ENCODE measurements at regions not wholly inside any gene's neighbourhood (a gene's known extent, or its start where the extent isn't known, plus 50 kb on each side); places are given as distances from the start of the nearest gene placed in this dataset.
"Not testable (repeated sequence)": the region's sequence is repeated elsewhere in the genome, so short reads cannot be mapped to it uniquely, and the experiment has no call there.

DNA sequence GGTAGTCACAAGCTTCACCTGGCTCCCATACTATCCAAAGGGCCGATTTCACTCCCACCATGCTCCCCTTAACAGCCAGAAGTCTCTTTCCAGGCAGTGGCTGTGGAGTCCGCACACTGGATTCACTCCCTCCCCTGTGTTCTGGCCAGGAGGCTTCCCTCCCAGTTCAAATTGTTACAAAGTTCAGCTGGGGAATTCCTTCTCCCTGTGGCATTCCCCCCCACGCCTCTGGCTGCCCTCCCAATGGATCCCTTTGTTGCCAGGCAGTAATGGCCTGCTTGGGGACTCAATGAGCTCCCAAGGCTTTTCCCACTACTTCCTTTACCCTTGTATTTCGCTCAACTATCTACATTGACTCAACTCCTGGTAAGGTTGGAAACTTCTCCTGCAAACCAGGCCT lies 1921.4 kb upstream of the PCDH20 start:
- no peak for DNase-seq

DNA sequence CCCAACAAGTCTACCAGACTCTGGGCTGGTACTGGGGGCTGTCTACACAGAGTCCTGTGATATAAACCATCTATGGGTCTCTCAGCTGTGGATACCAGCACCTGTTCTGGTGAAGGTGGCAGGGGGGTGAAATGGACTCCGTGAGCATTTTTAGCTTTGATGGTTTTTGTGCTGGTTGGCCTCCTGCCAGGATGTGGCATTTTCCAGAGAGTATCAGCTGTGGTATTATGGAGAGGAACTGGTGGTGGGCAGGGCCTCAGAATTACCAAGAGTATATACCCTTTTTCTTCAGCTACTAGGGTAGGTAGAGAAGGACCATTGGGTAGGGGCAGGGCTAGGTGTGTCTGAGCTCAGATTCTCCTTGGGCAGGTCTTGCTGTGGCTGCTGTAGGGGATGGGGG lies 1920.9 kb upstream of the PCDH20 start:
- DNase-seq = no peak

DNA sequence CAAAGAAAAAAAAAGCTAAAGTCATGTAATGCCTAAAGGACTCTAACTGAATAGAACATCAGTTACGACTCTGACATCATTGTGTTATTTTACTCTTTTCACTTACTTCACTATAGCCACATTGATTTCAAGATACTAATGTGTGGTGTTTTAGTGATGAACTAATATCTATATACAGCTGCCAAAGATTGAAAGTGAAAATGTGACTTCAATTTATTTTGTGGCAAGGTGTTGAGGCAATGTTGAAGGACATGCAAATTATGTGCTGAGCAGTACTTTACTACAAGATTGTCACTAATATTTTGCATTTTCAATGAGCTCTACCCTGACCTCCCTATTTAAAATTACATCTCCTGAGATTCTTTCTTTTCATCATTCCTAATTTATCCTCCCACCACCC lies 1911.9 kb upstream of the PCDH20 start:
- no peak for DNase-seq

DNA sequence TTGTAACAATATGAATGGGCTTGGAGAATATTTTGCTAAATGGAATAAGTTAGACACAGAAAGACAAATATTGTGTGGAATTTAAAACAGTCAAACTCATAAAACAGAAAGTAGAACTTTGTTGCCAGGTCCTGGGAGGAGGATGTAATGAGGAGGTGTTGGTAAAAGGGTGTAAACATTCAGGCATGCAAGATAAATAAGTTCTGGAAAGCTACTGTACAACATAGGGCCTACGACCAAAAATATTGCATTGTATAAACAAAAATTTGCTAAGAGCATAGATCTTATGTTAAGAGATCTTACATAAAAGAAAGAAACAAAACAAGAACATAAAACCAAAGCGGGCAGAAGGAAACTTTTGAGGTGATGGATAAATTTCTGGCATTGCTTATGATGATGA lies 1907.8 kb upstream of the PCDH20 start:
- no peak for DNase-seq

DNA sequence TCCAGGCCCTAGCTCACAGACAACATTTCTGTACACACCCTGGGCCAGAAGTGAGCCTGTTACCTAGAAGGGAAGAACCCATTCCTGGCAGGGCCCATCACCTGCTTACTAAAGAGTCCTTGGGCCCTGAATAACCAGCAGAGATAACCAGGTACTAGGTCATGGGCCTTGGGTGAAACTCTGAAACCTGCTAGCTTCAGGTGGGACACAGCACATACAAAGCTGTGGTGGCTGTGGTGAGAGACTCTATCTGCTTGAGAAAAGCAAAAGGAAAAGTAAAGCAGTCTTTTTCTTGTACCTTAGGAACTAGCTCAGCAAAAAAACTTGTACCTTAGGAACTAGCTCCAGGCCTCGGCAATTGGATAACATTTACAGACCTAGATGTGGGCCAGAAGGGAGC lies 1895.9 kb upstream of the PCDH20 start:
- DNase-seq = no peak

DNA sequence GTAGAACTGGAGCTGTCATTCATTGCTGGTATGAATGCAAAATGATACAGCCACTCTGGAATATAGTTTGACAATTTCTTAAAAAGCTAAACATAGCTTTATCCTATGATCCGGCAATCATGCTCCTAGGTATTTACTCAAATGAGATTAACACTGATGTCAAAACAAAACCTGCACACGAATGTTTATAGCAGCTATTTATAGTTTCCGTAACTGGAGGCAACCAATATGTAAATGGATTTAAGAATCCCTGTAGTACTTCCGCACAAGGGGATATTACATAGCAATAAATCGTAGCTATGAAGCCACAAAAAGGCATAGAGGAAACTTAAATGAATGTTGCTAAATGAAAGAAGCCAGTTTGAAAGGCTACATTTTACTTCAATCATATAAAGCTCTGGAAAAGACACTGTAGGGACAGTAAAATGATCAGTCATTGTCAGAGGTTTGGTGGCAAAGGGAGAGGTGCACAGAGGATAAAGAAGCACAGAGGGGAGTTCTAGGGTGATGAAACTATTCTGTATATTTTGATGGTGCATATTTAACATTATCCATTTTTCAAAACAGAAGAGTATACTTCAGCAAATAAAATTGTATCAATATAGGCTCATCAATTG lies 1893.0 kb upstream of the PCDH20 start:
- no peak for DNase-seq

DNA sequence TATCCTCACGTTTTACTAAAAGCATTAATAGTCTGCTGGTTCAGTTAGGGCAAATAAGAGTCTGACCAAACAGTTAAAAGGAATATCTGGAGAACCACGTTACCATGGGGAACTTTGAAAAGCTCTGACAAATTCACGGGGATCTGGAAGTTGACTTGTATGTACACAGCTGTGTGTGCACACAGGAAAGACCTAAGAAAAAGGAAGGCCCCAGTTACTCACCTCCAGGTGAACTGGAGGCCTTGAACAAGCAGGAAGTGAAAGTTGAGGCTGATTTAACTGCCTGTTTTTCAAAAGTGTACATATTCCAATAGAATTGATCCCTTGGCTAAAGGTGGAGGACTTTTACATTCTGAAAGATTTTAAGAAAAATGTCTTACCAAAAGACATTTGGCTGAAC lies 1891.6 kb upstream of the PCDH20 start:
- DNase-seq = no peak

DNA sequence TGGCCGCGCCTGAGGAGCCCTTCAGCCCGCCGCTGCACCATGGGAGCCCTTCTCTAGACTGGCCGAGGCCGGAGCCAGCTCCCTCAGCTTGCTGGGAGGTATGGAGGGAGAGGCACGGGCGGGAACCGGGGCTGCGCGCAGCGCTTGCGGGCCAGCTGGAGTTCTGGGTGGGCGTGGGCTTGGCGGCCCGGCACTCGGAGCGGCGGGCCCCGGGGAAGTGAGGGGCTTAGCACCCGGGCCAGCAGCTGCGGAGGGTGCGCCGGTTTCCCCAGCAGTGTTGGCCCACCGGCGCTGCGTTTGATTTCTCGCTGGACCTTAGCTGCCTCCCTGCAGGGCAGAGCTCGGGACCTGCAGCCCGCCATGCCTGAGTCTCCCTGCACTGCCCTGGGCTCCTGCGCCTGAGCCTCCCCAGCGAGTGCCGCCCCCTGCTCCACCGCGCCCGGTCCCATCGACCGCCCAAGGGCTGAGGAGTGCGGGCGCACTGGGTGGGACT lies 1890.0 kb upstream of the PCDH20 start:
- no peak for DNase-seq

DNA sequence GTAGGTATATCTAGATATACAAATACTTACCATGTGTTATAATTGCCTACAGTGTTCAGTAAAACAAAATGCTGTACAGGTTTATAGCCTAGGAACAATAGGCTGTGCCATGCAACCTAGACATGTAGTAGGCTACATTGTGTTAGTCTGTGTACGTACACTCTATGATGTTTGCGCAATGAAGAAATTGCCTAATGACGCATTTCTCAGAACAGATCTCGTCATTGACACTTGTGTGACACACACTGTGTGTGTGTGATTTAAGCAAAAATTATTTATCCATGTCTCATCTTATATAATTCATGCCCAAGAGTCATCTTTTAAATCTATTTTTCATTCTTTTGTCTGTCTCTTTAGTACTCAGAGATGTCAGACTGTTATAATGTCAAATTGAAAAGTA lies 1888.8 kb upstream of the PCDH20 start:
- no peak for DNase-seq

DNA sequence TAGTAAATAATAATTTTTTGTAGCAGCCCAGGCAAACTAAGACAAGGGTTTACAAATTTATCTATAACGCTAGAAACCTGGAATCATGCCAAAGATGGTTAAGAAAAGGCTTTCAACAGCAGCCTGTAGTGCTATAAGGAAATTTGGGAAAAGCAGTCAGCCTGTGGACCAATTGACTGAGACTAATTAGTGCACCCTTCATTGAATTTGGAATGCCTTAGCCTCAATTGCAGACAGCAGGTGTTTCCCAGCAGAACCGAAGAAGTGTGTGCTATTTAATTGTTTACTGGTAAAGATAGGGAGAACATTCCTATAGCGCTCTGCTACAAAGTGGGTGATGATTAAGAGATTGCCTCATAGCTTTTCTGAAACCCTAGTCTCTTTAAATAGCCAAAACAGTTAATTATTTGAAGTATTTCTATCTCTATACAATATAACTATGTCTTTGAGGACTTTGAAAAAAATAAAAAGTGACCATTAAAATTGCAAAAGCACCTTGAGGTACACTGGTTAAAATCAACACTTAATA lies 1884.3 kb upstream of the PCDH20 start:
- no peak for DNase-seq

DNA sequence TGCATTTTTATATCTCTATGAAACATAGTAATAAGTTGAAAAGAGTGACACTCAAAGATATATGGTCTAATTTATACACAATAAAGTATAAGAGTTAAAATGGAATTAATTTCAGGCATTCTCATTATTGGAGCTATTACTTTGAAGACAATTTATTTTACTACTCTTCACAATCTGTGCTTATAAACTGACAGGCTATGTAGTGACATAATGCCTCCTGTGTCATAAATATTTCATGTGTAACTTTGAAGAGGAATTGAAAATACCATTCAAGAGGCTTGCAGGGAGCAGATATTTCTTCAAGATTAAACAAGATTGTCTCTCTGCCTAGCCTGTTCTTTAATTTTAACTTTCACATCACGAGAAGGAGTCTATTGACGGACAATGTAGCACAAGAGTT lies 1881.5 kb upstream of the PCDH20 start:
- DNase-seq = no peak

DNA sequence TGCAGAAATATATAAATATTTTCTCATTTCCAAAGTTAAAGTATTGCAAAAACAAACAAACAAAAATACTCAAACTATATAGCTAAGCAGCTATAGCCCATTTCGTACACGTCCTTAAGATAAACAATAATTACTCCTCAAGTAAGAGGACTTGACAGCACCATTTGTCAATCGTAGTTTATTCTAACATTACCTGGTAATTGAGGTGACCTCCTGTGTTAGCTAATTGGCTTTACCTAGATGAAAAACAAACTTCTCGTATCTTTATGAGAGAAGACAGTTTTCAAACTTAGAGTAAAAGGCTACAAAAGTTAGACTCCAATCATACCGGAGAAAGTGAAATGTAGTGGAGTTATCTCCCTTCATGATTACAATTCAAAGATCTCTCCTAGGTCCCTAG lies 1876.1 kb upstream of the PCDH20 start:
- DNase-seq = no peak

DNA sequence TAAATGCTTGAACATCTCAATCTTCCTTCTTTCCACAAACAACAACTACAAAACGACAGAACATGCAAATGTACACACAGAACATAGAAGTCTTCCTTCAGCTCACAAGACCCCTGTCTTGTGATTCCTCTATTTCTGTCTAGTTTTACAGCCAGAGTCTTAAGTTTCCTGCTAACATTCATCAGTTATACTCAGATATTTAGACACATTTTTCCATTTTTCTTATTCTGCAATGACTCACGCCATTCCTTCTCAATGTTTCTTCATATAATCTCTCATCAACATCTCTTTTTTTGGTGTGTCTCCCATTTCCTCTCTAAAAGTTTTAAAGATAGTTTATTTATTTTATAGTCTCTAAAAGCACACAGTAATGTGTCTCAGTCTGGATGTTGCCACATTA lies 1872.9 kb upstream of the PCDH20 start:
- DNase-seq = no peak

DNA sequence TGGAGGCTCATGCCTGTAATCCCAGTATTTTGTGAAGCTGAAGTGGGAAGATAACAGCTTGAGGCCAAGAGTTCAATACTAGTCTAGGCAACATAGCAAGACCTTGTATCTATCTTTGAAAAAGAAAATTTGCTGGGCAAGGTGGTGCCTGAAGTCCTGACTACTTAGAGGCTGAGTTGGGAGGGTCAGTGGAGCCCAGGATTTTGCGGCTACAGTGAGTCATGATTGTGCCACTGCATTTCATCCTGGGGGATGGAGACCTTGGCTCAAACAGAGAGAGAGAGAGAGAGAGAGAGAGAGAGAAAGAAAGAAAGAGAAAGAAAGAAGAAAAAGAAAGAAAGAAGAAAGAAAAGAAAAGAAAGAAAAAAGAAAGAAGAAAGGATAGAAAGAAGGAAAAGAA lies 1872.3 kb upstream of the PCDH20 start:
- no peak for DNase-seq

DNA sequence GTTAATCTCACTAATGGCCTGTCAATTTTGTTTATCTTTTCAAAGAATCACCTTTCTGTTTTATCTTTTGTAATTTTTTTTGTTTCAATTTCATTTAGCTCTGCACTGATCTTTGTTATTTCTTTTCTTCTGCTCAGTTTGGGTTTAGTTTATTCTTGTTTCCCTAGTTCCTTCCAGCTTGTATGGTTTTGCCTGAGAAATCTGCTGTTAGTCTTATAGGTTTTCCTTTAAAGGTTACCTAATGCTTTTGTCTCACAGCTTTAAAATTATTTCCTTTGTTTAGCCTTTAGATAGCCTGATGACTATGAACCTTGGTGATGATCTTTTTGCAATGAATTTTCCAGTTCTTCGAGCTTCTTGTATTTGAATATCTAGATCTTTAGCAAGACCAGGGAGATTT lies 1869.8 kb upstream of the PCDH20 start:
- DNase-seq = no peak

DNA sequence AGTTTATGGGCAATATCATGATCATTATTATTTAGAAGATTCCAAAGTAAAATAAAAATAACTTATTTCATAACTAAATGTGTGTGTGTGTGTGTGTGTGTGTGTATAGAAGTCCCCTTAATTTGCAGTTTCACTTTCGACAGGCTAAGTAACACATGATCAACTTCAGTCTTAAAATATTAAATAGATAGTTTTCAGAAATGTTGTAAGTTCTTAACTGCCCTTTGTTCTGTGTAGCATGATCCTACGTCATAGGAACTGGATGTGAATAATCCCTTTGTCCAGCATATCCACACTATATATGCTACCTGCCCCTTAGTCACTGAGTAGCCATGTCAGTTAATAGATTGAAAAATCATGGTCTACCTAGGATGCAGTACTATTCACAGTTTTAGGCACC lies 1863.5 kb upstream of the PCDH20 start:
- no peak for DNase-seq

DNA sequence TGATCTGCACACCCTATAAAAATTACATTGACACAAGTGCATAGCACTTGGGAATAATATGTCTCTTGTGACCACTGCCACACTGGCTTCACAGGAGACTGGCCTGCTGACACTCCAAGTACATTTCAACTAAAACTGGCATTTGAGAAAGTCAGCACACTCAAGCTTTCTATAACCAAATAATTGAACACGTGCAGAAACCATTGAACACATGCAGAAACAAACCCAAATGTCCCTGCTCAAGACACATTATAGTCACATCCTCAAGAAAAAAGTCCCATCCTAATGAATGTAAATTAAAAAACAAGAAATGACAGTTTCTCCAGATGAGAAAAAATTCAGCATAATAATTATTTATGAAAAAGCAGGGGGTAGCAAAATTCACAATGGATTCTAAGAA lies 1859.1 kb upstream of the PCDH20 start:
- no peak for DNase-seq

DNA sequence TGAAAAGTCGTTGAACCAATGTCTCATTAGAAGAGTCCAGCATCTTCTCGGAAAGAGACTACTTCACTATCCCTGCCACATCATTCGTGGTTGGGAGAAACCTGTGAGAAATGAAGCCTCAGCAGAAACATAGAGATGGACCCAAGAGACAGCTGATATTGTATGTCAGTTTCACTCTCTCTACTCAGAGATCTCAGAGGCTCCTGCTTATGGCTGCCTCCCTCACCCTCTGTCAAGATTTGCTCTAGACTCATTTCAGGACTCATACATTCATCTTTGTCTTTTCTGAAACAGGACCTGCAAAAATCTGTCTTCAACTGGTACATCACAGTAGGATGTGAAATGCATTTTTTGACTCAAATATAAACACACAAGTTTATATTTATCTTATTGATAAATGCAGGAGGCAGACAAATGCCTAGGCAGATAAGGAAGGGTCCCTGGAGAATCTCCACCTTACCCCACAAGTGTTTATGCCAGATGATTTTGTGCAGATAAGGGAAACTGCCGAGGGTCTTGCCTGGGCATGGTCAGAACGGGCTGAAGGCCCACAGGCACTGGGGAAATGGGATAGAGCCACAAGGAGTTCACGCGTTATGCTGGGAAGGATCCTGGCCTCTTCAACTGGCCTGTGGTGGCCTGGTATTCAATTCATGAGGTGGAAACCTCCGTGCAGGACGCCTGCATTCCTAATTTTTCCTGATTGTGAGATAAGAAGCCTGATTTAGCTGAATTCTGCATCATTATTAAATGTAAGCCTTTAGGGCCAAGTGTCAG lies 1834.0 kb upstream of the PCDH20 start:
- DNase-seq = no peak

DNA sequence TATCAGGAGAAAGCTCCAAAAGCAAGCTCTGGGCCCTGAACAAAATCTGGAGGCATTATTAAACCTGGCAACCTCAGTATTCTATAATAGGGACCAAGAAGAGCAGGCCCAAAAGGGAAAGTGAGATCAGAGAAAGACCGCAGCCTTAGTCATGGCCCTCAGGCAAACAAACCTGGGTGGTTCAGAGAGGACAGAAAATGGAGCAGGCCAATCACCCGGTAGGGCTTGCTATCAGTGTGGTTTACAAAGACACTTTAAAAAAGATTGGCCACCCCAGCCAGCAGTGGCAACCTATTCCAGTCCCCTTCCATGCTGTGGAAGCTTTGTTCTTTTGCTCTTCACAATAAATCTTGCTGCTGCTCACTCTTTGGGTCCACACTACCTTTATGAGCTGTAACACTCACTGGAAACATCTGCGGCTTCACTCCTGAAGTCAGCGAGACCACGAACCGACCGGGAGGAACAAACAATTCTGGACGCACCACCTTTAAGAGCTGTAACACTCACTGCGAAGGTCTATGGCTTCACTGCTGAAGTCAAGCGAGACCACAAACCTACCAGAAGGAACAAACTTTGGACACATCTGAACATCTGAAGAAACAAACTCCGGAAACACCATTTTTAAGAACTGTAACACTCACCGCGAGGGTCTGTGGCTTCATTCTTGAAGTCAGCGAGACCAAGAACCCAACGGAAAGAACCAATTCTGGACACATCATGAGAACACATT lies 1821.2 kb upstream of the PCDH20 start:
- not testable (repeated sequence) for DNase-seq

DNA sequence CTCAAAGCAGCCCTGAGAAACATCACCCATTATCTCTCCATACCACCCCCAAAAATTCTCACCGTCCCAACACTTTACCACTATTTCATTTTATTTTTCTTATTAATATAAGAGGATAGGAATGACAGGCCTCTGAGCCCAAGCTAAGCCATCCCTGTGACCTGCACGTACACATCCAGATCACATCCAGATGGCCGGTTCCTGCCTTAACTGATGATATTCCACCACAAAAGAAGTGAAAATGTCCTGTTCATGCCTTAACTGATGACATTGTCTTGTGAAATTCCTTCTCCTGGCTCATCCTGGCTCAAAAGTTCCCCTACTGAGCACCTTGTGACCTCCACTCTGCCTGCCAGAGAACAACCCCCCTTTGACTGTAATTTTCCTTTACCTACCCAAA lies 1802.9 kb upstream of the PCDH20 start:
- DNase-seq = not testable (repeated sequence)

DNA sequence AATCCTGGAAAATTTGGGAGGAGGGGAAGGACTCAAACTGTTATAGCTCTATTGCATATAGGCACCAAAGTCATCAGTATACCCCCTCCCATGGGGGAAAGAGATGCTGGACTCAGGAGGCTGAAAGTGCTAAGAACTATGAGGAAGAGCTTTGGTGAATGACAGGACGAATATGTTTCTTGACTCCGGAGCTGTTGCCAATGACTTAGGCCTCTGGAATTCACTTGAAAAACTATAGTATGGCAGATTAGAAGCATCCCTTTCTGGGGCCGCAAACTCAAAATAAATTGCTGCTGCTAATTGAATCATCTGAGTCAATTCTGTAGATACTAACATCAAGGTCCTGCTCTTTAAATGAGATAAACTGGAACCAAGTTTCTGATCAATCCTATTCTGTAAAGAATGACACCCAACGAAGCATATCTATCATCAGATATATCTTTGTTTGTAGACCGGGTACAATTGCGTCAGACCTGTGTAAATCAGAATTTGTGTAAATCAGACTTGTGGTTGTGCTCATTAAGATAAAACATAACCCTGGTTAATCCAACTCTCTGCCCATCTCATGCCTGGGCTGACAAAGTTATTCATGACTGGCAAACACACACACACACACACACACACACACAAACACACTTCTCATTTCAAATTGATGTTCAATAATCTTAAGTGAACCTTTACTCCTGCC lies 1793.8 kb upstream of the PCDH20 start:
- no peak for DNase-seq

DNA sequence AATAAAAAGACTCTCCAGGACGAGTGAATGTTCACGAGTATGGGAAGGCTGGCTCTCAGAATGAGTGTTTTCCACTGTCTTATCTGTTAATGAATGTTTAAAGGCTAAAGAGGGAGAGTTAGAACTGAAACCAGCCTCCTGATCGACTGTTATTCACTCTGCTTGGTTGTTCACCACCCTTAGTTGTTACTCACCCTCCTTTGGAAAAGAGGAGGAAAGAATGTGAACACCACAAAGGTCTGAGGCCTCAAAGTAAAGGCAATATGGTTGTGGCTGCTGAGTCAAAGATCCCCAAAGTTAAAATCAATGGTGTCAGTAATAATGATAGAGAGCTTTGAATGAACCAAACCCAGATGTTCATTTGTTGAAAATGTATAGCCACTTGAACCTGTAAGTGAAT lies 1793.2 kb upstream of the PCDH20 start:
- no peak for DNase-seq

DNA sequence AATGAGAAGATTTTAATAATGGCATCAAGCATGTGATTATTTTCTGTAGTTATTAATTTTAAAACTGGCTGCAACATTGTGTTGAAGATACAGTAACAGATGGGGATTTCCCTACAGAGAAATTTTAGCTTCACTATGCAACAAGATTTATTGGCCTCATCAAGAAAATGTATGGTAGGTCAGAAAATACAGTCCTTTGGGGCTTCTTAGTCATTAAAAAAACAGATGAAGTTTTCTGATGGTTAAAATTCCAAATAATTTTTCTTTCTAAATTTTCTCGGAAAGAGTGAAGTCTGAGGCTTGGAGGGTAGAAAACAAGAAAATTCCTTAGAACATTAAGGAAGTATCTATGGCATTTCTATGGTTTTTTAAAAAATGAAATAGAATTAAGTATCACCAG lies 1790.8 kb upstream of the PCDH20 start:
- no peak for DNase-seq
